Frontal cortex (tissue), 3 donors: ENCODE measurements at regions not wholly inside any gene's neighbourhood (a gene's known extent, or its start where the extent isn't known, plus 50 kb on each side); places are given as distances from the start of the nearest gene placed in this dataset.
A peak's percentile ranks its signal among the peaks of the same experiment; 100 is the strongest.

ENCODE experiments used
- DNase-seq, 2 donors: peaks; one replicate each; pipeline ENCODE4 v3.0.0; 2012; ENCODE audit warnings: low spot score in 2 of 2
- FAIRE-seq: peaks from 2 replicates; lab custom pipeline; 2012; peaks lifted over from hg19 to GRCh38; lab: Jason Lieb, UNC
- donor health status: control.
- donor health status: control.
- donor health status: control.

DNA sequence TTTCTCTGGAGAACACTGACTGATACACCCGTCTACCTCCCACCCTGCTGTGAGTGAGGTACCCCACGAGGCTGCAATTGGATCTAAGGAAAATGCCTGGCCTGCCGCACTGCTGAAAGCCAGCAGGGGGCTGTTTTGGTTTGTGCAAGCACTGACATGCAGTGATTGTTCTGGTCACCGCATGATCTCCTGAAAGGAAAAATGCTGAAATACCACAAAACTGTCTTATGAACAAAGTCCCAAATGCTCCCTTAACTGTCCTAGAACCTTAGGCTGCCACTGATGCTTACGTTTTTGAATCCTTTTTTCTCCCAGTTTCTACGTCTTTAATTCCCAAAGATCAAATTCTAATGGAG lies 132.7 kb downstream of the JCAD start:
- FAIRE-seq (no peak), DNase-seq (no peak)

DNA sequence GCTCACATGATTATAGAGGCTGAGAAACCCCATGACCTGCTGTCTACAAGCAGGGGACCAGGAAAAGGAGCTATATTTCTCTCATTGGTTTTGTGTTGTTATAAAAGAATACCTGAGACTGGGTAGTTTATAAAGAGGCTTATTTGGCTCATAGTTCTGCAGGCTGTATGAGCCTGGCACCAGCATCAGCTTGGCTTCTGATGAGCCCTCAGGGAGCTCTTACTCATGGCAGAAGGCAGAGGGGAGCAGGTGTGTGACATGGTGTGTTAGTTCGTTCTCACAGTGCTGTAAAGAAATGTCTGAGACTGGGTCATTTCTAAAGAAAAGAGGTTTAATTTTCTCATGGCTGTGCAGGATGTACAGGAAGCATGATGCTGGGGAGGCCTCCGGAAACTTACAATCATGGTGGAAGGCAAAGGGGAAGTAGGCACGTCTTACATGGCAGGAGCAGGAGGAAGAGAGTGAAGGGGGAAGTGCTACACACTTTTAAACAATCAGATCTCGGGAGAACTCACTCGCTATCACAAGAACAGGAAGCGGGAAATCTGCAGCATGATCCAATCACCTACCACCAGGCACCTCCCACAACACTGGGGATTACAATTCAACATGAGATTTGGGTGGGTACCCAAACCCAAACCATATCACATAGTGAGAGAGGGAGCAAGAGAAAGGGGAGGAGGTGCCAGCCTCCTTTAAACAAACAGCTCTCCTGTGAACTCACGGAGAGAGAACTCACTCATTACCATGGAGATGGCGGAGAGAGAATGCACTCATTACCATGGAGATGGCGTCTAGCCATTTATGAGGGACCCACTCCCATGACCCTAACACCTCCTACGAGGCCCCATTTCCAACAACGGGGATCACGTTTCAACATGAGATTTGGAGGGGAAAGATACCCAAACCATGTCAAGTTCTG lies 133.4 kb downstream of the JCAD start:
- FAIRE-seq (no peak), DNase-seq (no peak)

DNA sequence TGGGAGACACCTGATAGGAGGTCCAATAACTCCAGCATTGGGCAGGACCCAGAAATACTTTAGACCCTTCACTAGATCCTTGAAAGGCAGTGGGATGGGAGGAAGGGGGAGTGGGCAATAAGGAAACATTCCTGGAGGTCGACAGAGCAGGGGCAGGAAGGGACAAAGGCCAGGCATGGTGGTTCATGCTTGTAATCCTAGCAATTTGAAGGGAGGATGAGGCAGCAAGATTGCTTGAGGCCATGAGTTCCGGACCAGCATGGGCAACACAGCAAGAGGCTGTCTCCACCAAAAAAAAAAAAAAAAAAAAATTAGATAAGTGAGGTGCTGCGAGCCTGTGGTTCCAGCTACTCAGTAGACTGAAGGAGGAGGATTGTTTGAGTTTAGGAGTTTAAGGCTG lies 134.9 kb downstream of the JCAD start:
- FAIRE-seq, result no peak
- DNase-seq, result no peak

DNA sequence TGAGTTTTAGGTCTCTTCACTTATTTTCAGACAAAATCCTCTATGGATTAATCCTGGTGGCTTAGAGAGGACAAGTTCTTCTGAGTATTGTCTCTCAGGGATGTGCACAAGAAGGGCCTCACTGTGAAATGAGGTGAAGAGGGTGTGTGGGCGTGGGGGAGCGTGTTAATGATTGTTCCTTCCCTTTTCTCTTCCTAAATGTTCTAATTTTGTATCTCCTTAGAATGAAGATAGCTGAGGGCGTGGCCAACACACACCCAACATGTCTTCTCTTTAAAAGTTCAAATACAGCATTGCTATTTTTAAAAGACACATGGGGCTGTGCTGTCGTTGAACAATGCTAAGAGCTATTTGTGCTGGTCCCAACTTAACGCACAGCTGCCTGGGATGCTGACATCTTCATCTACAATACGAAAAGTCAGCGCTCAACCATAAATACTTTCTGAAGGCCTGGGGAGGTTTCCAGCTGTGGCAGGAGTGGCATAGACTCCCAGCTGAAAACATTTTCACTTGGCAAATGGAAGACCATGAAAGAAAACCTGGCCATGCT lies 135.9 kb downstream of the JCAD start:
- FAIRE-seq, result no peak
- no peak for DNase-seq

DNA sequence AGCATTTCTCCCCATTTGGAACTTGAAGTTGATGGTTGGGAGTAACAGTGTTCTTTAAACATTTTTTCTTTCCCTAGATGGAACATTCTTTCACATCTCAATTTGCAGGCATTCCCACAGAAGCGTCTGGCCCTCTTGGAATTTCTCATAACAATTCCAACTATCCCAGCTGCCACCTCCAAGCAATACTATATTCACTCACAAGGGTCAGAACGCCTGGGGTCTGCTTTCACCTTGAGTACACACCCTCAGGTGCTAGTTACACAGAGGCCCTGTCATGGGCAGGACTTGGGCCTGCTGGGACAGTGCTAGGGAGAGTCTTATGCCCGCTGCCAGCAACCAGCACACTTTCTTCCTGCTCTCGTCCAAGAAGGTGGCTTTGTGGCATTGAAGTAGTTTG lies 136.5 kb downstream of the JCAD start:
- no peak for FAIRE-seq
- DNase-seq, result no peak

DNA sequence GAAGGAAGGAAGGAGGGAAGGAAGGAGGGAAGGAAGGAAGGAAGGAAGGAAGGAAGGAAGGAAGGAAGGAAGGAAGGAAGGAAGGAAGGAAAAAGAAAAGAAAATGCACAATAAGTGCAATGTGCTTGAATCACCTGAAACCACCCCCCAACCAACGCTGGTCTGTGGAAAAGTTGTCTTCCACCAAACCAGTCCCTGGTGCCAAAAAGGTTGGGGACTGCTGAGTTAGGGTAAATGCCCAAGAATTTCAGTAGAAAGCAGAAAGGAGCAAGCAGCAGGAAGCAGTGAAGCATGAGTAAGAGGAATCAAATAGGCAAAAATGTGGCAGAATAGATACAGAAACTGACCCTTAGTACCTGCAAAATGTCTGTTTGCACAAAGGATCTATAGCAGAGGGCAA lies 137.2 kb downstream of the JCAD start:
- FAIRE-seq (no peak), DNase-seq (no peak)

DNA sequence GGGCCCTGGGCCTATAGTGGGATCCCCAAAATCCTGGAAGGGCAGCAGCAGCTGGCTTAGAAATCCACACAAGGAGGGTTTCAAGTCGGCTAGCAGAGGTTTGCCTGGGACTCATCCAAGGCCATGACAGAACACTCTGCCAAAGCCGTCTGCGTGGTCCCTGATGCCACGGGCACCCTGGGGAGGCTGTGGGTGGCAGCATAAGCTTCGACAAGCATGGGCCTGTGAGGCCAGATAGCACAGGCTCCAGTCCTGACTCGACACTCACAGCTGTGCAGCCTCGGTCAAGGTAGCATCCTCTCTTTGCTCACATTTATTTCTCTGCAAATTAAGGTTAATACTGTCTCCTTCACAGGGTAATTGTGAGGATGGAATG lies 138.3 kb downstream of the JCAD start:
- no peak for DNase-seq
- no peak for FAIRE-seq

DNA sequence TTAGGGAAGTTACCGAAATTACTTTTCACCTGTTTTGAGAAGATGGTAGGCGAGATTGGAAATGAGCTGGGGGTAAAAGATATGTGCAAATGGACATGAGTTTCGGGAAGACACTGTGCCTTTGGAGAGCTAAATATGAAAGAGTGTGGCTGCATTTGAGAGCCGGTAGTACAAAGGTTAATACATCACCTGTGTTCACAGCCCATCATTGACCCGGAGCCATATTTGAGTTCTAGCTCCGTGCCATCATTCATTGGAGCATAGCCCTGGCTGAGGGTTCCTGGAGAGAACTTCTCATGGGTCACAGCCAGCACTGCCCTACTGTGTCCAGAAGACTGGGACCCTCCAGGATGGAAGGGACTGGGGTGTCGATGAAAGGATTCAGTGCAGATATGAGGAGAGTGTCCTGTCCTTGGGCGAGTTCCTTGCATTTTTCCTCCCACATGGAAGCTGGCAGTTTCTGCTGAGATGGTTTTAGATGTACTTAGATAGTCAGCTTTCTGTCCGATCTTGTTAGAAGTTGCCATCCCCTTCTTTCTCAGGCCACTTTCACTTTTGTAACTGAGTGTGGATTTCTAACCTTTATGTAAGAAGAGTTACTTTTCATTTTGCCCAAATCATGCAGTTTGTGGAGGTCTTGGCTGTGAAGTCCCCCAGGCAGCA lies 138.8 kb downstream of the JCAD start:
- FAIRE-seq (no peak), DNase-seq (no peak)

DNA sequence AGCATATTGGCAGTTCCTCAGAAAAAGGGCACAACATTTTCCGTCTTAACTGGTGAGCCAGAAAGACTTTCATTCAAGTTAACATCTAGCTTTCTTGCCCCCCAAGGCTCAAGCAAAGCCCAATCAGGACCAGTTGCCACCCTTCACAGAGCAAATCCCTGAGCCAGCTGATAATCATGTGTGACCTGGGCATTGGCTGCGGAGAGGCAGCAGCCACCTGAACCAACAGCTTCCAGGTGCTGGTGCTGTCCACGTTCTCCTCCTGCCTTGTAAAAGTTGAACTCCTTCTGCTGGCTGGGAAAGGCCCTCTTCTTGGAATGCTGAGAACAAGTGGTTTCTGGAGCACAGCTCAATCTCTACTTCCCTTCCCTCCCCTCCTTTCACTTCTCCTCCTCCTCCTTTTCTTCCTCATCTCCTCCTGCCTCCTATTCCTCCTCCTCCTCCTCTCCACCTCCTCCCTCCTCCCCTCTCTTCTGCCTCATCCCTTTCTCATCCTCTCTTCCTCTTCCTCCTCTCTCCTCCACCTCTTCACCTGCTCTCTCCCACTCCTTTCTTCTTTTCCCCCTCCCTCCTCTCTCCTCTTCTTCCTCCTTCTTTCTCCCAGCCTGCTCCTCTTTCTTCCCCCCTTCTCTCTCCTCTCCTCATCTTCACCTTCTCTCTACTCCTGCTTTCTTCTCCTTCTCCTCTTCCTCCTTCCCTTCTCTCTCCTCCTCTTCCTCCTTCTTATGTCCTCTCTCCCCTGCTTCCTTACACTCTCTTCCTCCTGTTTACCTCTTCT lies 140.6 kb downstream of the JCAD start:
- no peak for FAIRE-seq

DNA sequence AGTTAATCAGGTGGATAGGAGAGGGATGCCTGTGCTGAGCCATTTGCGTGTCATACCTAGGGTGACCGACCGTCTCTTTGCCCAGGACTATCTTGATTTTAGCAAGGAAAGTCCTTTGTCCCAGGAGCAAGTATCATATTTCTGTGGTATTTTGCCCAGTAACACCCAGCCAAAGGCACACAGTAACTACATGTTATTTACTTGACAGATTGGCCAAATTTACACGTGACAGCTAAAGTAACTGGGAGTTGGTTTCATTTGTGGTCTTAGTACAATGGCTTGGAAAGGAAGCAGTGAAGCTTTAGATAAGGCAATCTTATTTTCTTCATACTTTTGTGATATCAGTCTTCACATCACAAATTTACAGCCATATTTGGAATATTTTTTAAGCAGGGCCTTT lies 142.1 kb downstream of the JCAD start:
- no peak for DNase-seq
- no peak for FAIRE-seq

More for the DNA sequence above, 140.6 kb downstream of the JCAD start:
- no peak for DNase-seq

DNA sequence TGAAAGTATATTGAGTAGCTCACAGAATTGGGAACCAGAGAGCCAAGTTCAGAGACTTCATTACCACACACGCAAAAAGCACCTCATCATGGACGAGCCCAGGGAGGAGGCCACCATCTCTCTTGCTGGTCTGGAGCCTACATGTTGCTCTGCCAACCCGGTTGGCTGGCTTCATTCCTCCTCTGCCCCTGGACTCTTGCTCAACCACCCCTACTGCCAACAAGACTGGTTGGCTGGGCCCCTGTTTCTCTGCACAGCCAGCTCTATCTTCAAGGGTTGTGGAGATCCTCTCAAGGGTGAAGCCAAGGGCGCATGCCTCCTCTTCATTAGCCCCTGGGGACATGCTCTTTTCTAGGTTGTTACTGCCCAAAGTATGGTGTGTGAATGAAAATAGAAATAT lies 142.7 kb downstream of the JCAD start:
- FAIRE-seq (no peak), DNase-seq (no peak)

DNA sequence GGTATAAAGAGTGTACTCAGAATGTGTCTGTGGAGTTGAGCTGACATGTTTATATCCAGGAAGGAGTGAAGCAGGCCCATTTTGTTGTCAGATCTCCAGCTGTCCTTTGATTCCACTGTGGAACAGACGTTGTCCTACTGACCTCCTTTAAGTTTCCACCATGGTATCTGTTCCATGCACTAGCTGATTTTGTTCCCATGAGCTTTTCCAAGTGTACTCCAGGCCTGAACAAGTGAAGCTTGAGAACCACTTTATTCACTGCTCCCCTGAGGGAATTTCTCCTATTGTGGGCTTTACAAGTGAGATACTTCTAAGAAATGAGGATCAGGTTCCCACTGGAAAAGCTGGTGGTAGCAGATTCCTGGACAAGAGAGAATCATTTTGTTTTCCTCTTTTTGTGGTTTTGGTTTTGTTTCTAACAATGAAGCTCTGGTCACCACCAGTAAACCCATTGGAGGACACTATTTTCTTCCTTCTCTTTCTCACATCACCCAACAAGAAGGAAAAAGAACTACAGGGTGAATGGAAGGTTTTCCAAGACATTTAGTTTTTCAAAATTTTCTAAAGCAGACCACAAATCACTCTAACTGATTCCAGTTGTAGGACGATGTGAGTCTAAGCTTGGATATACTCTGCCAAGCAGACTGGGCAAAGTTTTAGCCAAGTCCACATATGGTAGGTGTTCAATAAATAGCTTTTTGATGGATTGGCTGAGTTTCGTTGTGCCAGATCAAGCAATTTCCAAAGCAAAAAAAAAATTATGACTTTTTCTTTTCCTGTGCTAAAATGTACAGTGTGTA lies 144.2 kb downstream of the JCAD start:
- no peak for FAIRE-seq

DNA sequence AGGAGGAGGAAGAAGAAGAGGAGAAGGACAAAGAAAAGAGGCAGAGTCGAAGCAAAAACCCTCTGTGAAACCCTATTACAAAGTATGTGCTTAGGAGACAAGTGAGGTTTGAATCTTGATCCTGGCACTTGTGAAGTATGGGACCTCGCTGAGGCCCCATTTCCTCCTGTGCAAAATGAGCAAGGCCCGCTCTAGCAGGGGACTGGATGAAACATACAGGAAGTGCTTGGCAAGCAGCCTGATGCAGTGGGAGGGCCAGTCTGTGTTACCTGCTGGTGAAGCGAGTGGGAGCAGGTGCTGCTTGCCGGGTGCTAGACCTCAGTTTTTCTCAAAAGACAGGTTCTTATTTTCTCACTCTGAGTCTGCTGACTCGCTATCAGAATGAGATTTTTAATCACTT lies 150.4 kb downstream of the JCAD start:
- DNase-seq (no peak), FAIRE-seq (no peak)

More for the DNA sequence above, 144.2 kb downstream of the JCAD start:
- DNase-seq, result no peak

DNA sequence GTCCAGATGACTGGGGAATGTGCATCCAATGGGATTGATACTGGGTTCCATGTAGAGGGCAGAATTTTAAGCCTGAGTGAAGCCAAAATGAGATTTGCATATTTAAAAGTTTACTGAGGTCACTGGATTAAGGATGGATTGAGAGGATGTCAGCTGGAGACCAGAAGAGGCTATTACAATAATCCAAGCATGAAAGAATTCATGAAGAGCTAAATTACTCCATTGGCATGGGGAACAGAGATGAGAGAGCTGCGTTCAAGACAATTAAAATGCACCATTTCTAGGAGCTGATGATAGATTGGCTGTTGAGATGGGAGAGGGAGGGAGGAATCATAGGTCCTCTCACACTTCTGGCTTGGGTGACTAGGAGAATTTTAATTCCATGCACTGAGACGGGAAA lies 158.5 kb downstream of the JCAD start:
- DNase-seq (no peak), FAIRE-seq (no peak)

DNA sequence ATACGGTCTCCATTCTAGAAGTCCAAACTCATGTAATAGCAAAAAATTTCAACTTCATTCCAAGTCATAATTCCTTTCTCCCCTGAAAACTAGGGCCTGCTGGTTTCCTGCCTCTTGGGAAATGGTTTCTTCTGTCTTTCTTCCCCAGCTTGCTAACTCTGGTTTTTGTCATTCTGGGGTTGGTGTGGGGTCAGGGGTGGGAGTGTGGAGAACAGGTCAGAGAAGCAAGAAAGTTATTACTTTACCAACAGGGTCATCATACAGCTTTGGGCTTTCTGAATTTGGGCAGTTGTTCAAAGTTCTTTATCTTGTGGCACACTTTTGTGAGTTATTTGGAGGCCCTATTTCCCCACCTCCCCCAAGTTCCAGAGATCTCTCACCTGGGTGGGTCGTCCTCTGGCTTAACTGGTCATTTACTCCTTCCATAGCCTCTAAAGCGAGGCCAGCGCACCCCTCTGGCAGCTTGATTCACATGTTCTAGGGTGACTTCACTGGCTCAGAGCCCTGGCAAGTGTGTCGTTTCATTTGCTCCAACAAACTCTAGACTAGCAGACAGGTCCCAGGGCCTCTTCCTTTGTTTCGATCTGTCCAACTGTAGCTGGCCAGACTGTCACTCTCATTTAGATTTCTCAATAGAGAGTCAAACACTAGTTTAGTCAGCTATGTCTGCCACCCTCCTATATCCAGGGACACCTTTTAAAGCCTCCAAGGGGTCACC lies 161.2 kb downstream of the JCAD start:
- DNase-seq (no peak), FAIRE-seq (no peak)

DNA sequence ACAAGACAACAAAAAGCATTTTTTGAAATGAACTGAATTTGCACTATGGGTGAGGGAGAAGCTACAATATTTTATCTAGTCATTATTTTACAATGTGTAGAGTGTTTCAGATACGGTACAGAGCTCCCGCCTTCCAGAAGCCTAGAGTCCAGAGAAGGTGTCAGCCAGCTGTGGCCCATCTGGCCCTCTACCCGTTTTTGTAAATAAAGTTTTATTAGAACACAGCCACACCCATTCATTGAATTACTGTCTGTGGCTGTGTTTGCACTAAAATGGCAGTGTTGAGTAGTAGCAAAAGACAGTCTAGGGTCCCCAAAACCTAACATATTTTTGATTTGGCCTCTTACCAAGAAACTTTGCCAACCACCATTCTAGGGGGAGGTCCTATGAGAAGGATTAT lies 162.0 kb downstream of the JCAD start:
- FAIRE-seq, result no peak
- DNase-seq, result no peak

DNA sequence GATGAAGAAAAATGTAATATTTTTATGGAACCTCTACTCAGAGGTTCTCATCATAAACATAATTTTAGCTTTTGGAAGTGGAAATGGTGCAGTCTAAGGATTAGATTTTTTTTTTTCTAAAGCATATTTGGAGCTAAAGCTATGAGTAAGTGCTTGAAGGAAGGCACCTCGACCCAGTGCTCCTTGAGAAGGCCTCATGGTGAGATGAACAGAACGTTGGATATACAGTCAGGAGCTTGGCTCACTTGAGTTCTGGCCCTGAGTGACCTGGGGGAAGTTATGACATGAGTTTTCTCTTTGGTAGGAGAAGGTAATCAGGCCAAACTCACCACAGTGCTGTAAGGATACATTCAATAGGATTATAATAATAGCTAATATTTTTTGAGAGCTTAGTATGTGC lies 163.3 kb downstream of the JCAD start:
- DNase-seq (no peak), FAIRE-seq (no peak)

DNA sequence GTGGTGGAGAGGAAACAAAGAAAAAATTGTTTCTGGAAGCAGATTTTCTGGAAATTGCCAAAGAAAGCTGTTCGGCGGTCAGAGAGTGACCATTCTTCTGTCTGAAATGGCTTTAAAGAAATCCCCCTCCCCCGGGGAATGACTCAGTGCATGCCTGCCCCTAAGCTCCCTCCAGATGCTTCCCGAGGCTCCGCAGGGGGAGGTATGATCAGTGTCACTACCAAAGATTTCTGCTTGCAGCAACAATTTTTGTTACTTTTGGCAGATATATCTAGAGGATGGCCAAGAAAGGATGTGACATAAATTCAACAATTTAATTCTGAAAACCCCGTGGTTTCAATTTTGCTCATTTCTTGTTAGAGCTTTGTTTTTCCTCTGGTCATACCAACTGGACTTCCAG lies 163.9 kb downstream of the JCAD start:
- no peak for FAIRE-seq
- DNase-seq, result peak; percentile 5 to 32

DNA sequence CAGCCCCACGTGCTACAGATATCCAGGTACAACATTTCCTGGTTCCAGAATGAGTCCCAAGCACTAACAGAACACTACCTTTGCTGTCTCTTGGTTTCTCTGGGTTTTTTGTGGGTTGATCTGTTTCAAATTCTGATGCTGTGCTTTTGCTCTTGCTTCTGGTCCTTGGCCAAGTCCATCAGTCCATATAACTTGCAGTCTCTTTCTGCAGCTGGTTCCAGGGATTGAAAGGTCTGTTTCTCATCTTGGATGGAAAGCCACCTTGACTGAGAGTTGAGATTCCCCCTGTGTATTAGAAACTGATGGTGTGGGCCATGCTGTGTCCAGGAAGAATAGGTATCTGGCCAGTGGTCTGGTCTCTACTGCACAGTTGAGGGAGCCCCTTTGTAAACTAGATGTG lies 171.1 kb downstream of the JCAD start:
- DNase-seq (no peak), FAIRE-seq (no peak)
